NCI-H526 (cell line): ENCODE measurements at regions not wholly inside any gene's neighbourhood (a gene's known extent, or its start where the extent isn't known, plus 50 kb on each side); places are given as distances from the start of the nearest gene placed in this dataset.

Experiments
- DNase-seq, 2 experiments: peaks; one replicate each; lab custom pipeline; 2025; lab: John Stamatoyannopoulos, UW

DNA sequence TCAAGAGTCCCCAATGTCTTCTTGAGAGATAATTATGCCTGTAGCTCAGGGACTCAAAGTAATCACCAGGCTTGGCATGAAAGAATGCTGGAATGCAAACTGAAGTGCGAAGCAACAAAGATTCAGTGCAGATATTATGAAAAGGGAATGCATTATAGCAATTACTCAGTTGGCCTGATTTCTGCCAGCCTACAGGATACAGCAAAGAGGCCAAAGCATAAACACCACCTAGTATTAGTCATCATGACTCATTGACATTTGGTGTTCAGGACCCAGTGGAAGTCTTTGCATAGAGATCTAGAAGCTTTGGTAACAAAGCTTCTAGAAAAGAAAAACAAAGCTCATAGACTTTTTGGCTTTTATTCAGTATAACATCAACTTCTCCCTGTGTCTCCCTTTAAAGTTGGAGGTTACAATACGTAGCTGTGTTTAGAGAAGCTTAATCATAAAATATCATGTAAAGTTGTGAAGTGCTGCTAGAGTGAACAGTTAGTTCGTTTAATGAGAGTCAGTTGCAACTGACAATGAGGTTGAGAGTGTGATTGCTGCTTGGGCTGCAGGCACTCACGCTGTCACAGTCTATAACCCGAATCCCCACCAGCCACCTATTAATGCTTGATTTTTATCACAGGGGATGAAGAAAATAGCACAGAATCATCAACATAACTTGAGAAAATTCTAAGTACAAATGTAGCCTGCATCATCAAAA is 932.7 kb downstream of the TFAP2A start:
- DNase-seq, result no peak

GRCh38 chr6:9481292-9482029 is 933.4 kb downstream of the TFAP2A start:
- DNase-seq, result no peak

GRCh38 chr6:9468277-9468676 is 946.6 kb downstream of the TFAP2A start:
- DNase-seq, result no peak

GRCh38 chr6:9467741-9468140 is 947.1 kb downstream of the TFAP2A start:
- peak; percentile 12 to 22 for DNase-seq

- DNase-seq, result no peak
These were observed 950.3 kb downstream of the TFAP2A start for GRCh38 chr6:9464583-9464982.

DNA sequence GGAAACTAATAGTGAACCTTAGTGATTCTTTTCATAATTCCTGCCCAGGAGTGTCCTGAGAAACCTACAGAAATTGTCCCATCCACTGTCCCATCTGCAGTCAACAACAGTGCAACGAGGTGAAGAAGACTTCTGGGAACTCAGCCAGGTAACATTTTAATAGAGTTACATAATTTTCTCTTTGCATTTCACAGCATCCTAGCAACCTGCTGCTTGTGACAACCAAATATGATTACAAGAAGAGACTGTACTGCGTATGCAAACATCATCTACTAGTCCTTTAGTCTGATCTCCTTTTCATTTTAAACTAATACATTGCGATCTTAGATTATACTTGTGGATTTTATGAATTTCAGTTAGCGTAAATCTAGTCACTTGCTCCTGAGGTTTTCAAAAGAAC is 951.6 kb downstream of the TFAP2A start:
- no peak for DNase-seq

DNA sequence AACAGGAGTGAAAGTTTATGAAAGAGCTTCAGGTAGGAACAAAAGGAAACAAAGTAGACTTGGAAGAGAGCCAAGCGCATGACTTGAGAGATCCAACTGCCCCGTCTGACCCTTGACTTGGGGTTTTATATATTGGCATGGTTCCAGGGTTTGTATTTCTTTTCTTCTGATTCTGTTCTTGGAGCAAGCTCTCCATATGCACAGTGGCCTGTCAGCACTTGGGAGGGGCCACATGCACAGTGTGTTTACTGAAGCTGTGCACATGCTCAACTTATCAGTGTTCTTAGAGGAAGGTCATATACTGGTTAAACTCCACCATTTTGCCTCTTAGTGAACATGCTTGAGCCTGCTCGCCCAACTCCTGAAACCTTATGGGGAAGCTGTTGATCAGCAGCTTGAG is 953.7 kb downstream of the TFAP2A start:
- DNase-seq, result no peak

GRCh38 chr6:9458424-9458823 is 956.5 kb downstream of the TFAP2A start:
- no peak for DNase-seq

DNA sequence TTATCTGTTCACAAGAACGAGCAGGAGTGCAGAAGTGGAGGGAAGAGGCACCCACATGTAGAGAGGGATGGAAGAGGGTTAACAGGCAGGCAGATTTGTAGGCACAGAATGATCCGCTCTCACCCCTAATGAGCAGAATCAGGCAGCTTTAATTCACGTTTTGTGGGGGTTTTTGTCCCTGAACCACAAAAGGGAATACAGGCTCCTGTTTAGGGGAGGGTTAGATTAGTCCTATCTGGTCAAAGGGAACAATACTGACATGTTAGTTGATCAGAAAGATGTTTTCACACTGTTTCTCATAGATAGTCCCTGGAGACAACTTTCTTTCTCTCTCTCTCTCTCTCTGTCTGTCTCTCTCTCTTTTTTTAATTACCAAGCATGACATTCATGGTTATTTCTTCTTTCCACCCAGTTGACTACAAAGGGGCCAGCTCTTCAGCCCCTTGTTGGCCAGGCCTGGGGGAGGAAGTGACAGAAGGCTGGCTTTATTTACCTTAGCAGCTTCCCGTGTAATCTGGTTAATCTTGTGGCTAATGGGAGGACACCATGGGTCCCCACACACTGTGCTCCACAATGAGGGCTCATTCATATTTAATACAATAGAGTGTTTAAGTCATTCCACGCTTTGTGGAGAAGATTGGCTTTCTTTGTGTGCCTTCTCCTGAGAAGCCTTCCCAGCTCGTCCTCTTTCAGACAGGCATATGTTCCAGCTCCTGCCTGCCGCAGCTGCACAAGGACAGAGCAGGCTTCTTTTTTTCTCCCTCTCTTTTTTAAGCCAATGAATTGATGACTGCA is 958.8 kb downstream of the TFAP2A start:
- DNase-seq, result no peak

- DNase-seq, result no peak
These were observed 975.1 kb downstream of the TFAP2A start for GRCh38 chr6:9439621-9440330.

- no peak for DNase-seq
These were observed 977.0 kb downstream of the TFAP2A start for GRCh38 chr6:9437836-9438235.

DNA sequence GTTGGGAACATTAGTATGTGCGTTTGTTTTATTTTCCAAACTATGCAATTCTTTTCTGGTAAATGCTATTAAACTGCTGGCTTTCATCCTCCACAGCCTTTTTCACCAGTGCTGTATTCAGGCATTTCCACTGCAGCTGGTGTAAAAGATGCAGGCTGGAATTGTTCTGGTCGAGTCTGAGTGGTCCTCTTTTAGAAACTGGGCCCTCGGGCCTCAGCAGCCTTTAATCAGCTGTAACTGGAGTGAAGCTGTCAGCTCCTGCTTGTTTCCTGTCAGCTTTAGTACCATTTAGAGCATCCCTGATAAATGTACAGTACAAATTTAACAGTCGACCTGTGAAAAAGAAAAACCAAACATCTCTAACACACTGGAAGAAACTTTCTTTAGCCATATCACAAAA is 979.6 kb downstream of the TFAP2A start:
- DNase-seq, result no peak

- no peak for DNase-seq
These were observed 982.9 kb downstream of the TFAP2A start for GRCh38 chr6:9431945-9432344.

- DNase-seq, result no peak
These were observed 986.3 kb downstream of the TFAP2A start for GRCh38 chr6:9428421-9429172.

GRCh38 chr6:9422138-9422537 is 986.8 kb upstream of the SLC35B3 start:
- DNase-seq, result no peak

DNA sequence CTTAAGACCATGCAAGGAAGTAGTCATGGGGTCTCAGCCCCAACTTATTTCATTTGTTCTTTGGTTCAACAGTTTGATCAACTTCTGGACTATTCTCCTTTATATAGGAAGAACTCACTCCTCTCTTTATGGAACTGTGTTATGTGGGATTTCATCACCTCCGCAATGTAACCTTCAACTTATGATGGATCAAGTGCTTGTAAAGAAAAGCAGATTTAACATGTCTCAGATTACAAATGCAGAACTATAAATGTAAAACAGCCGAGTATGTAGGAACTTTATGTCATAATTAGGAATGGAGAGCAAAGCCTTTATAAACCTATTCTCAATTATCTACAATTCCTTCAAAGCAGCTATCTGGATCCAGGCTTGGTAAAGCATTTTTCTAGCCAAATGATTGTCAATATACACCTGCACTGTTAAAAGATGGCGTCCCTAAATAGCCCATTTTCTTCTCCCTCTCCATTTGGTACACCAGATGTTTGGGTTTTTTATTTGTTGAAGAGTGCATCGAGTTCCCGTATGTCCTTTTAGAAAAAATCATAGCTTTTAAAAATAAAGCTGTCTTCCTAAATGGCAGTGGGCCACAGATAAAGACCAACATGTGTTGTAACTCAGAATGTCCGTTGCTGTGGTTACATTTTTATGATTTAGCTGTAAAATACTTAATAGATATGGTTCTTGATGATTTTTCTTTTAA is 985.1 kb upstream of the SLC35B3 start:
- no peak for DNase-seq

GRCh38 chr6:9417400-9417799 is 982.1 kb upstream of the SLC35B3 start:
- no peak for DNase-seq

- DNase-seq, result peak; percentile 18 to 52
These were observed 977.7 kb upstream of the SLC35B3 start for GRCh38 chr6:9412951-9413559.

- DNase-seq, result no peak
These were observed 973.8 kb upstream of the SLC35B3 start for GRCh38 chr6:9409126-9409525.

- no peak for DNase-seq
These were observed 973.2 kb upstream of the SLC35B3 start for GRCh38 chr6:9408402-9409117.
